SJSA1 (cell line): ENCODE measurements at regions not wholly inside any gene's neighbourhood (a gene's known extent, or its start where the extent isn't known, plus 50 kb on each side); places are given as distances from the start of the nearest gene placed in this dataset.

Experiments
- DNase-seq, 2 experiments: peaks; one replicate each; pipeline ENCODE4 v3.0.0-alpha.2; 2015 to 2020; ENCODE audit warnings: low spot score in 2 of 2, low read depth in 1 of 2
- H3K27ac ChIP-seq: fragments of 250-450 bp; sonication (Bioruptor Pico); 2 replicates; pipeline ENCODE4 v1.5.1; 2020; ENCODE audit warnings: mild to moderate bottlenecking, moderate library complexity
- H3K27me3 ChIP-seq: fragments of 250-450 bp; sonication (Bioruptor Pico); replicated peaks from 2 replicates; pipeline ENCODE4 v1.5.1; 2020; ENCODE audit warnings: mild to moderate bottlenecking, moderate library complexity
- H3K36me3 ChIP-seq: fragments of 250-450 bp; sonication (Bioruptor Pico); 2 replicates; pipeline ENCODE4 v1.5.1; 2020; ENCODE audit warnings: mild to moderate bottlenecking
- H3K4me1 ChIP-seq: fragments of 250-450 bp; sonication (Bioruptor Pico); replicated peaks from 2 replicates; pipeline ENCODE4 v1.6.1; 2021; ENCODE audit warnings: mild to moderate bottlenecking
- H3K4me3 ChIP-seq: fragments of 250-450 bp; sonication (Bioruptor Pico); 2 replicates; pipeline ENCODE4 v1.5.1; 2020; ENCODE audit warnings: mild to moderate bottlenecking
- H3K9me3 ChIP-seq: fragments of 250-450 bp; sonication (Bioruptor Pico); replicated peaks from 2 replicates; pipeline ENCODE4 v1.5.1; 2020; ENCODE audit warnings: mild to moderate bottlenecking

DNA sequence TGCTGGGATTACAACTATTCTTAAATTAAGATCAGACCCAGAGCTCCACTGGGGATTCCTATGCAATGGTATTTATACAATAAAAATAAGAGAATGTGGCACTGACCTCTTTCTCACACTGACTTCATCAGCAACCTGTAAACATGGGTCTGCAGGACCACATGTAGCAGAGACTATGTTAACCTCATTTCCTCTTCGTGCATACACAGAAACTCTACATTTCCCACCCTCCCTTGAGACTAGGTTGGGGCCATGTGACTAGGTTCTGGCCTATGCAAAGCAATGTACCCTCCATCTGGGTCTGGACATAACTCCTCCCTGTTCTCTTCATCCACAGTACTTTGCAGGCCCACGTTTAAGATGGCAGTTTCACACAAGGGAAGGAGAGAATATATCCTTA is 514.4 kb upstream of the CHAC2 start:
- Histone ChIP-seq H3K4me3 (no peak overlapping the region), H3K27me3 (no peaks in the 10 kb centered on the region), H3K27ac (no peak overlapping the region), H3K4me1 (no peaks in the 10 kb centered on the region), H3K36me3 (no peaks in the 10 kb centered on the region), H3K9me3 (no peaks in the 10 kb centered on the region)
- DNase-seq: no peak

DNA sequence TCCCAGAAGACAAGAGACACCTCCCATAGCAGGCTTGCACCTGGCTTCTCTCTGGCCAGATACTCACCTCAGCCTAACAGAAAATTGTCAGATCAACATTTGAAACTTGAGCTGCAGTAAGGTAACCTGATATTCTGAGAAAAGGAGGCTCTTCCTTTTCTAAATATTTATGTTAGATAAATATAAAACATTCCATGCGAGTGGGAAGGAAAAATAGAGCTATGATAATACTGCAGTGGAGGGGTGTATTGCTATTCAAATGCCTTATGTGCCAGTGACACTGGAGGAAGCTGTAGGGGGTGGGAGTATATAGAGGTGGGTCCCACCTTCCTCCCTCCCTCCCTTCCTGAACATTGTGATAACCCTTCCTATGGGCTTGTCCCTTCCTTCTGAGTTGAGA is 515.5 kb upstream of the CHAC2 start:
- Histone ChIP-seq H3K27me3 (no peaks in the 10 kb centered on the region), H3K36me3 (no peaks in the 10 kb centered on the region), H3K9me3 (no peaks in the 10 kb centered on the region), H3K27ac (no peak overlapping the region), H3K4me3 (no peak overlapping the region), H3K4me1 (no peaks in the 10 kb centered on the region)
- no peak for DNase-seq

- H3K27ac ChIP-seq: no peak overlapping the region
- no peak for DNase-seq
- H3K36me3 ChIP-seq: no peaks in the 10 kb centered on the region
- H3K4me1 ChIP-seq: no peaks in the 10 kb centered on the region
- no peaks in the 10 kb centered on the region for H3K9me3 ChIP-seq
- no peaks in the 10 kb centered on the region for H3K27me3 ChIP-seq
- H3K4me3 ChIP-seq: no peak overlapping the region
Observed at GRCh38 chr2:53247956-53248735, 519.5 kb upstream of the CHAC2 start.

DNA sequence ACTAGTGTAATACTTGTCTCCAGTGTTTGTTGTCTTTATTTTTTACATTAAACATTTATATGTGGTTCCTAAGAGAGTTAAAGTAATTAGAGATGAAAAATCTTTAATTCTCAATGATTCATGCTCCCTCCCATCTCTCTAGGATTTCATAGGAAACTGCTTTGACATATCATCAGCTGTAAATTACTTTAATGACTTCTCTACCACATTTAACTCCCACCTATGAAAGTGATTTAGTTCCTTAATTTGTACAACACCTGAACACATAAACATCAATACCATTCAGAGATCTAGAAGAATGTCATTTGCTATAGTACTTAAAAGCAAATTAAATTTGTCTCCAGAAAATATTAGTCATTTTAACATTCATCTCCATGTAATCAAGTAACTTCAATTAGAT is 524.2 kb upstream of the CHAC2 start:
- Histone ChIP-seq H3K27me3 (no peaks in the 10 kb centered on the region), H3K4me3 (no peak overlapping the region), H3K9me3 (no peaks in the 10 kb centered on the region), H3K27ac (no peak overlapping the region), H3K4me1 (no peaks in the 10 kb centered on the region), H3K36me3 (no peaks in the 10 kb centered on the region)
- no peak for DNase-seq

GRCh38 chr2:53242090-53242489 is 525.5 kb upstream of the CHAC2 start:
- Histone ChIP-seq H3K27ac (no peak overlapping the region), H3K4me1 (no peaks in the 10 kb centered on the region), H3K36me3 (no peaks in the 10 kb centered on the region), H3K4me3 (no peak overlapping the region), H3K9me3 (0 out of 2 replicates have a peak, but pooled peaks cover 2% of the 10 kb centered on the region), H3K27me3 (no peaks in the 10 kb centered on the region)
- DNase-seq: no peak

DNA sequence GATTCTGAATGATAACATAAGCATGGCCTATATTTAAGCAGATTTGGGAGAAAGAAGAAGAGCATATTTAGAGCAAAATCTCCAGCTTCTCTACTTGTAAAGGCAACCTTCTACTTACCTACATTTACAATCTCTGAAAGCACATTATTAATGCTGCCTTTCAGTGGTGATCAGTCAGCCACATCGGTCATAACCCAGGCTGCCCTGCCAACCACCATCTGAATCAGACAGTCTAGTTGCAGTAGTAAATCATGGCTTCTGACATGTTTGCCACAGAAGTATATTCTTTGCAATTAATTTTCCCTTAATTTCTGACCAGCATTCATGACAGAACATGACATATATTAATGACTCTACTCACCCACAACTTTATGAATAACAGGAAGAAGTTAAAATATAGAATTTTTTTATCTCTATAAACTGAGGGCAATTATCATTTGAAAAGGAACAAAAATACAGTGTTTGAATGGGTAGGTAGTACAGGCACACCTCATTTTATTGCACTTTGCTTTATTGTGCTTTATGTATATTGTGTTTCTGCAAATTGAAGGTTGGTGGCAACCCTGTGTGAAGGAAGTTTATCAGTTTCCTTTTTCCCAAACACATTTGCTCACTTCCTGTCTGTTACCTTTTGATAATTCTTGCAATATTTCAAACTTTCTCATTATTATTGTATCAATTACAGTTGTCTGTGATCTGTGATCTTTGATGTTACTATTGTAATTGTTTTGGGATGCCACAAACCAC is 531.6 kb upstream of the CHAC2 start:
- H3K9me3 ChIP-seq: 0 out of 2 replicates have a peak, but pooled peaks cover 2% of the 10 kb centered on the region
- H3K36me3 ChIP-seq: no peaks in the 10 kb centered on the region
- no peak overlapping the region for H3K4me3 ChIP-seq
- H3K27me3 ChIP-seq: no peaks in the 10 kb centered on the region
- H3K27ac ChIP-seq: no peak overlapping the region
- H3K4me1 ChIP-seq: no peaks in the 10 kb centered on the region
- DNase-seq: no peak

GRCh38 chr2:53234548-53234903 is 533.1 kb upstream of the CHAC2 start:
- Histone ChIP-seq H3K4me3 (no peak overlapping the region), H3K9me3 (0 out of 2 replicates have a peak, but pooled peaks cover 2% of the 10 kb centered on the region), H3K4me1 (no peaks in the 10 kb centered on the region), H3K27me3 (no peaks in the 10 kb centered on the region), H3K27ac (no peak overlapping the region), H3K36me3 (no peaks in the 10 kb centered on the region)
- DNase-seq: no peak

DNA sequence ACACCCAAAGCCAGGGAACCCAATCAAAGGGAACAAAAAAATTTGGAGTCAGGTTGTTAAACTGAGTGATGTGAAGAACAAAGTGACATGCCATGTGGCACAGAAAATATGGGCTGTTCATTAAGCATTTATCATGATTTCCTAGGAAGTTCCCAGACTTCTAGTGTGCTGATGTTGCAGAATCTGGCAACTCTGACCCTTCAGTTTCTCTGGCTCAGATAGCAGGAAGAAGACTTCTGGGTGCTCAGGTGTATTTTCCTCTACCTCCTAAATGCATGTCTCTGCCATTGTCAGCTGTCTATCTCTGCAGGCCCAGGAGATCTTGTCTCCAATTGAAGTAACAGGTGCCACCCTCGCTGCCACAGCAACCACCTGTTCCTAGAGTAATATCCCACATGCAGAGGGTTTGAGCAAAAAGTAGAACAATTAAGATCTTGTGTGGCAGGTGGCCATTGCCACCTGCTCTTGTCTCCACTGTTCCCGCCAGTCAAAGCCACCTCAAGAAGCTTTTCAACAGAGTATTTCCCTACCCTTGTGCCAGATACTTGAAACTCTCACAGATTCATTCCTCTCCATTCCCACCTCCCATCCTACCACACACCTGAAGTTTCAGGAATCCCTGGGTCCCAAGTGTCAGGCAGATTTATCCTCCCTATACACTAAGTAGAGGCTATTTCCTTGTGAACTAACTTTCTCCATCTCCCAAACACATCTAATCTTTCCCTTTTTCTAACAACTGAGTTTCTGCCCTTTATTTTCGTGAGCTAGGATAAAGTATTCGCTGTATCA is 533.7 kb upstream of the CHAC2 start:
- no peak overlapping the region for H3K4me3 ChIP-seq
- H3K27me3 ChIP-seq: no peaks in the 10 kb centered on the region
- no peaks in the 10 kb centered on the region for H3K4me1 ChIP-seq
- H3K27ac ChIP-seq: no peak overlapping the region
- 0 out of 2 replicates have a peak, but pooled peaks cover 2% of the 10 kb centered on the region for H3K9me3 ChIP-seq
- H3K36me3 ChIP-seq: no peaks in the 10 kb centered on the region
- DNase-seq: no peak

- DNase-seq: no peak
- H3K36me3 ChIP-seq: no peaks in the 10 kb centered on the region
- no peaks in the 10 kb centered on the region for H3K9me3 ChIP-seq
- no peak overlapping the region for H3K27ac ChIP-seq
- H3K4me1 ChIP-seq: no peaks in the 10 kb centered on the region
- no peak overlapping the region for H3K4me3 ChIP-seq
- H3K27me3 ChIP-seq: no peaks in the 10 kb centered on the region
Observed at GRCh38 chr2:53231908-53232307, 535.7 kb upstream of the CHAC2 start.

- Histone ChIP-seq H3K36me3 (no peaks in the 10 kb centered on the region), H3K4me3 (no peak overlapping the region), H3K4me1 (no peaks in the 10 kb centered on the region), H3K27me3 (no peaks in the 10 kb centered on the region), H3K9me3 (no peaks in the 10 kb centered on the region), H3K27ac (no peak overlapping the region)
- no peak for DNase-seq
Observed at GRCh38 chr2:53230691-53231090, 536.9 kb upstream of the CHAC2 start.

- Histone ChIP-seq H3K4me3 (no peak overlapping the region), H3K36me3 (no peaks in the 10 kb centered on the region), H3K4me1 (no peaks in the 10 kb centered on the region), H3K27ac (no peak overlapping the region), H3K9me3 (no peaks in the 10 kb centered on the region), H3K27me3 (no peaks in the 10 kb centered on the region)
- DNase-seq: no peak
Observed at GRCh38 chr2:53227535-53227934, 540.1 kb upstream of the CHAC2 start.

- no peak overlapping the region for H3K27ac ChIP-seq
Observed at GRCh38 chr2:53220969-53221368, 546.6 kb upstream of the CHAC2 start.

DNA sequence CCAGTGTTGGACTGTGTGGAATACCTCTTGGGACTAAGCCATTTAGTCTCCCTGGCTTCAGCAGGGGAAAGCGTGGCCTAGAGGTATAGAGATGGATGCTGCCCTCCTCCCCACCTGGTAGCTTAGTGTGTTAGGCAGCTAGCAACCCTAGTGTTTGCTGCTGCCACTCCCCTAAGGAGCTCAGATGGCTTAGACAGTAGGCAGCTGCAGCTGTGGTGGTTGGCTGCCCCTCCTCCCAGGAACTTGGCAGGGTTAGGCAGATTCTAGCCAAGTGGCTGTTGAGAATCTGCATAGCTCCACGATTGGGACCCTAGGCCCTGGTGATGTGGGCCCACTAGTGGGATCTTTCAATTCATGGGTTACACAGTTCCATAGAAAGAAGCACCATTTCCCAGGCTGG is 550.4 kb upstream of the CHAC2 start:
- H3K4me3 ChIP-seq: no peak overlapping the region
- H3K36me3 ChIP-seq: no peaks in the 10 kb centered on the region
- H3K27me3 ChIP-seq: no peaks in the 10 kb centered on the region
- H3K9me3 ChIP-seq: no peaks in the 10 kb centered on the region
- no peak for DNase-seq
- H3K4me1 ChIP-seq: no peaks in the 10 kb centered on the region
- no peak overlapping the region for H3K27ac ChIP-seq

More at GRCh38 chr2:53220969-53221368, 546.6 kb upstream of the CHAC2 start:
- Histone ChIP-seq H3K27me3 (no peaks in the 10 kb centered on the region), H3K4me1 (no peaks in the 10 kb centered on the region), H3K4me3 (no peak overlapping the region), H3K9me3 (no peaks in the 10 kb centered on the region), H3K36me3 (no peaks in the 10 kb centered on the region)
- DNase-seq: no peak

GRCh38 chr2:53216805-53217204 is 550.8 kb upstream of the CHAC2 start:
- Histone ChIP-seq H3K9me3 (no peaks in the 10 kb centered on the region), H3K27ac (no peak overlapping the region), H3K27me3 (no peaks in the 10 kb centered on the region), H3K36me3 (no peaks in the 10 kb centered on the region), H3K4me3 (no peak overlapping the region), H3K4me1 (no peaks in the 10 kb centered on the region)
- no peak for DNase-seq
